T-cell (primary cell): ENCODE measurements at regions not wholly inside any gene's neighbourhood (a gene's known extent, or its start where the extent isn't known, plus 50 kb on each side); places are given as distances from the start of the nearest gene placed in this dataset.

Experiments used
- ATAC-seq, 4 experiments: fragments of 200-7000 bp in 3 of 4; fragments of 150-1000 bp in 1 of 4; cut with Tn5 transposase; replicated peaks in 1 of 4; 1 replicate in 3 of 4; 2 replicates in 1 of 4; pipeline ENCODE4 v1.10.0; 2021; ENCODE audit warnings: moderate library complexity in 3 of 4, mild to moderate bottlenecking in 2 of 4, moderate number of reproducible peaks in 1 of 4
- CTCF ChIA-PET, 2 donors: fragments of 300-600 bp; sonication (Branson Sonifier 250); formaldehyde crosslinking; loops; one replicate each; lab custom pipeline; 2022; ENCODE audit warnings: antibody characterized with exemption in 2 of 2; lab: Charles Lee
- POLR2A ChIA-PET, 2 donors: fragments of 300-600 bp; sonication (Branson Sonifier 250); formaldehyde crosslinking; loops; one replicate each; lab custom pipeline; 2022; ENCODE audit warnings: antibody characterized with exemption in 2 of 2; lab: Charles Lee
- DNase-seq, 35 experiments: peaks; one replicate each; pipeline versions ENCODE4 v3.0.0 to v3.0.0-alpha.2; 2013 to 2023
- H3K27ac ChIP-seq: one replicate; pipeline ENCODE4 v1.5.1; 2013; ENCODE audit warnings: low read length
- H3K27me3 ChIP-seq, 2 experiments: replicated peaks in 1 of 2; 1 replicate in 1 of 2; 2 replicates in 1 of 2; pipeline versions ENCODE4 v1.6.1 to v1.7.0; 2013; ENCODE audit warnings: low read length in 1 of 2, mixed read lengths in 1 of 2; ENCODE audit not compliant: control insufficient read depth in 2 of 2, insufficient read depth in 2 of 2; ENCODE audit errors: extremely low read depth in 1 of 2
- H3K36me3 ChIP-seq, 2 donors: 1 replicate in 1 of 2; 2 replicates in 1 of 2; pipeline versions ENCODE4 v1.6.1 to v1.7.0; 2013; ENCODE audit warnings: low read length in 1 of 2; ENCODE audit not compliant: control insufficient read depth in 2 of 2, insufficient read depth in 1 of 2; ENCODE audit errors: extremely low read depth in 1 of 2
- H3K4me1 ChIP-seq, 2 experiments: 1 replicate in 1 of 2; 2 replicates in 1 of 2; pipeline versions ENCODE4 v1.6.1 to v1.7.0; 2013; ENCODE audit warnings: low read length in 2 of 2, mixed read lengths in 1 of 2; ENCODE audit not compliant: insufficient read depth in 2 of 2, control insufficient read depth in 1 of 2; ENCODE audit errors: extremely low read depth in 1 of 2
- H3K4me3 ChIP-seq, 2 donors: 1 replicate in 1 of 2; 2 replicates in 1 of 2; pipeline versions ENCODE4 v1.5.1 to v1.7.0; 2013; ENCODE audit warnings: mild to moderate bottlenecking in 2 of 2, low read length in 1 of 2, moderate library complexity in 1 of 2; ENCODE audit not compliant: control insufficient read depth in 1 of 2; ENCODE audit errors: extremely low read depth in 1 of 2
- H3K9me3 ChIP-seq: 2 replicates; pipeline ENCODE4 v1.7.0; 2013
- H3K27ac Mint-ChIP-seq, 2 donors: one replicate each; pipeline ENCODE4 v1.8.0; 2020 to 2021; ENCODE audit warnings: mild to moderate bottlenecking in 2 of 2, mixed read lengths in 2 of 2
- H3K27me3 Mint-ChIP-seq, 2 donors: one replicate each; pipeline ENCODE4 v1.8.0; 2021 to 2022; ENCODE audit warnings: mixed read lengths in 2 of 2
- H3K36me3 Mint-ChIP-seq: one replicate; pipeline ENCODE4 v1.8.0; 2021; ENCODE audit warnings: mixed read lengths
- H3K4me1 Mint-ChIP-seq, 3 donors: one replicate each; pipeline ENCODE4 v1.8.0; 2020 to 2022; ENCODE audit warnings: mixed read lengths in 3 of 3, mild to moderate bottlenecking in 1 of 3
- H3K4me3 Mint-ChIP-seq, 3 donors: one replicate each; pipeline ENCODE4 v1.8.0; 2020 to 2022; ENCODE audit warnings: mild to moderate bottlenecking in 3 of 3, mixed read lengths in 3 of 3, moderate library complexity in 3 of 3
- H3K9me3 Mint-ChIP-seq, 3 donors: one replicate each; pipeline ENCODE4 v1.8.0; 2020 to 2022; ENCODE audit warnings: mixed read lengths in 3 of 3
- WGBS: methylation state at CpG from one replicate; pipeline ENCODE4 v1.1.5; 2013; ENCODE audit warnings: missing lambda C conversion rate; ENCODE audit not compliant: insufficient coverage; 5-methylcytosine and 5-hydroxymethylcytosine counted together

- no peaks in the 10 kb centered on the region for H3K9me3 ChIP-seq
- ChIA-PET CTCF (no interaction called here), POLR2A (no interaction called here)
- no peak overlapping the region for H3K4me3 Mint-ChIP-seq
- no peaks in the 10 kb centered on the region for H3K4me1 ChIP-seq
- no peak overlapping the region for H3K4me3 ChIP-seq
- ATAC-seq (no peak), DNase-seq (no peak)
- WGBS: 34% methylated on average over 9 of the region's 13 CpGs
- H3K36me3 ChIP-seq: no peaks in the 10 kb centered on the region
- peaks cover 0 to 11% of the 10 kb centered on the region in 2 experiments for H3K27me3 ChIP-seq
- H3K27ac Mint-ChIP-seq: no peak overlapping the region
- no peak overlapping the region for H3K27ac ChIP-seq
- no peaks in the 10 kb centered on the region for H3K36me3 Mint-ChIP-seq
- no peaks in the 10 kb centered on the region for H3K4me1 Mint-ChIP-seq
- peaks cover 5 to 11% of the 10 kb centered on the region in 2 donors for H3K27me3 Mint-ChIP-seq
- peaks cover 0 to 5% (median 0%) of the 10 kb centered on the region in 3 donors for H3K9me3 Mint-ChIP-seq
Observed at GRCh38 chr12:113684053-113684907, 212.6 kb upstream of the LHX5 start.

GRCh38 chr12:113683574-113683973 lies 211.9 kb upstream of the LHX5 start:
- Mint-ChIP-seq H3K4me1 (no peaks in the 10 kb centered on the region), H3K27me3 (peaks cover 5 to 11% of the 10 kb centered on the region in 2 donors), H3K36me3 (no peaks in the 10 kb centered on the region), H3K9me3 (peaks cover 0 to 5% (median 0%) of the 10 kb centered on the region in 3 donors), H3K4me3 (no peak overlapping the region), H3K27ac (no peak overlapping the region)
- no peaks in the 10 kb centered on the region for H3K4me1 ChIP-seq
- H3K4me3 ChIP-seq: no peak overlapping the region
- no peaks in the 10 kb centered on the region for H3K36me3 ChIP-seq
- H3K9me3 ChIP-seq: no peaks in the 10 kb centered on the region
- ChIA-PET CTCF (no interaction called here), POLR2A (no interaction called here)
- DNase-seq (no peak), ATAC-seq (no peak)
- WGBS: 40% methylated on average over 6 of the region's 7 CpGs
- H3K27ac ChIP-seq: no peak overlapping the region
- H3K27me3 ChIP-seq: peaks cover 0 to 8% of the 10 kb centered on the region in 2 experiments

GRCh38 chr12:113680868-113681267 lies 209.2 kb upstream of the LHX5 start:
- ATAC-seq (no peak), DNase-seq (no peak)
- H3K27ac ChIP-seq: no peak overlapping the region
- Mint-ChIP-seq H3K36me3 (no peaks in the 10 kb centered on the region), H3K9me3 (peaks cover 0 to 5% (median 0%) of the 10 kb centered on the region in 3 donors), H3K4me1 (no peaks in the 10 kb centered on the region), H3K27me3 (peaks cover 7 to 20% of the 10 kb centered on the region in 2 donors), H3K27ac (no peak overlapping the region), H3K4me3 (no peak overlapping the region)
- no peaks in the 10 kb centered on the region for H3K36me3 ChIP-seq
- peaks cover 0 to 11% of the 10 kb centered on the region in 2 experiments for H3K27me3 ChIP-seq
- ChIA-PET POLR2A (no interaction called here), CTCF (no interaction called here)
- 100% methylated on average over 1 of the region's 1 CpG for WGBS
- H3K4me3 ChIP-seq: no peak overlapping the region
- H3K9me3 ChIP-seq: no peaks in the 10 kb centered on the region
- H3K4me1 ChIP-seq: no peaks in the 10 kb centered on the region

GRCh38 chr12:113678223-113679119 lies 206.8 kb upstream of the LHX5 start:
- H3K27me3 Mint-ChIP-seq: peaks cover 15 to 20% of the 10 kb centered on the region in 2 donors
- H3K36me3 Mint-ChIP-seq: no peaks in the 10 kb centered on the region
- no peaks in the 10 kb centered on the region for H3K4me1 Mint-ChIP-seq
- CTCF ChIA-PET: no interaction called here
- no peak overlapping the region for H3K4me3 Mint-ChIP-seq
- DNase-seq (no peak), ATAC-seq (no peak)
- POLR2A ChIA-PET: no interaction called here
- peaks cover 0 to 9% of the 10 kb centered on the region in 2 experiments for H3K27me3 ChIP-seq
- peaks cover 0 to 5% (median 0%) of the 10 kb centered on the region in 3 donors for H3K9me3 Mint-ChIP-seq
- H3K27ac Mint-ChIP-seq: no peak overlapping the region
- no peak overlapping the region for H3K4me3 ChIP-seq
- no peak overlapping the region for H3K27ac ChIP-seq
- H3K4me1 ChIP-seq: no peaks in the 10 kb centered on the region
- WGBS: 84% methylated on average over 3 of the region's 16 CpGs
- H3K9me3 ChIP-seq: no peaks in the 10 kb centered on the region
- no peaks in the 10 kb centered on the region for H3K36me3 ChIP-seq

GRCh38 chr12:113676547-113676946 lies 204.9 kb upstream of the LHX5 start:
- H3K27ac Mint-ChIP-seq: no peak overlapping the region
- peaks cover 17 to 20% of the 10 kb centered on the region in 2 donors for H3K27me3 Mint-ChIP-seq
- DNase-seq: no peak

GRCh38 chr12:113676117-113676516 lies 204.4 kb upstream of the LHX5 start:
- Histone ChIP-seq H3K4me3 (no peak overlapping the region), H3K27me3 (peaks cover 0 to 14% of the 10 kb centered on the region in 2 experiments), H3K27ac (no peak overlapping the region), H3K9me3 (no peaks in the 10 kb centered on the region), H3K4me1 (no peaks in the 10 kb centered on the region), H3K36me3 (no peaks in the 10 kb centered on the region)
- no peak overlapping the region for H3K4me3 Mint-ChIP-seq
- no peak for ATAC-seq
- H3K4me1 Mint-ChIP-seq: no peaks in the 10 kb centered on the region
- ChIA-PET CTCF (no interaction called here), POLR2A (no interaction called here)
- no peak overlapping the region for H3K27ac Mint-ChIP-seq
- WGBS: 85% methylated on average over 7 of the region's 7 CpGs
- peaks cover 0 to 2% (median 0%) of the 10 kb centered on the region in 3 donors for H3K9me3 Mint-ChIP-seq
- DNase-seq: no peak
- H3K27me3 Mint-ChIP-seq: peaks cover 17 to 21% of the 10 kb centered on the region in 2 donors
- no peaks in the 10 kb centered on the region for H3K36me3 Mint-ChIP-seq

More at GRCh38 chr12:113676547-113676946, 204.9 kb upstream of the LHX5 start:
- no peaks in the 10 kb centered on the region for H3K4me1 Mint-ChIP-seq
- CTCF ChIA-PET: no interaction called here
- no peaks in the 10 kb centered on the region for H3K4me1 ChIP-seq
- H3K4me3 Mint-ChIP-seq: no peak overlapping the region
- H3K9me3 ChIP-seq: no peaks in the 10 kb centered on the region
- WGBS: 71% methylated on average over 1 of the region's 3 CpGs
- H3K27me3 ChIP-seq: peaks cover 0 to 10% of the 10 kb centered on the region in 2 experiments
- H3K4me3 ChIP-seq: no peak overlapping the region
- H3K36me3 Mint-ChIP-seq: no peaks in the 10 kb centered on the region
- peaks cover 0 to 5% (median 0%) of the 10 kb centered on the region in 3 donors for H3K9me3 Mint-ChIP-seq
- POLR2A ChIA-PET: no interaction called here
- ATAC-seq: no peak
- H3K36me3 ChIP-seq: no peaks in the 10 kb centered on the region
- no peak overlapping the region for H3K27ac ChIP-seq
